Pulmonary artery endothelial cell (primary cell): ENCODE measurements at regions not wholly inside any gene's neighbourhood (a gene's known extent, or its start where the extent isn't known, plus 50 kb on each side); places are given as distances from the start of the nearest gene placed in this dataset.
"Not testable (repeated sequence)": the region's sequence is repeated elsewhere in the genome, so short reads cannot be mapped to it uniquely, and the experiment has no call there.

Source experiments
- DNase-seq: peaks from one replicate; pipeline ENCODE4 v3.0.0-alpha.2; 2011; ENCODE audit warnings: low read depth, low spot score

- no peak for DNase-seq
These were observed 660.8 kb downstream of the TLE1 start for GRCh38 chr9:81028504-81028903.

GRCh38 chr9:81022177-81022576, 667.2 kb downstream of the TLE1 start:
- DNase-seq = no peak

- not testable (repeated sequence) for DNase-seq
These were observed 674.4 kb downstream of the TLE1 start for GRCh38 chr9:81014945-81015344.

GRCh38 chr9:81013191-81013590, 676.2 kb downstream of the TLE1 start:
- not testable (repeated sequence) for DNase-seq

- no peak for DNase-seq
These were observed 686.4 kb downstream of the TLE1 start for GRCh38 chr9:81002906-81003305.

- no peak for DNase-seq
These were observed 687.1 kb downstream of the TLE1 start for GRCh38 chr9:81002242-81002641.

GRCh38 chr9:80995759-80996158, 693.6 kb downstream of the TLE1 start:
- DNase-seq = no peak

- no peak for DNase-seq
These were observed 694.5 kb downstream of the TLE1 start for GRCh38 chr9:80994892-80995291.

GRCh38 chr9:80985595-80985994, 703.8 kb downstream of the TLE1 start:
- not testable (repeated sequence) for DNase-seq

GRCh38 chr9:80976403-80976802, 712.9 kb downstream of the TLE1 start:
- DNase-seq = no peak

- DNase-seq = not testable (repeated sequence)
These were observed 719.0 kb downstream of the TLE1 start for GRCh38 chr9:80970377-80970776.

- DNase-seq = no peak
These were observed 720.7 kb downstream of the TLE1 start for GRCh38 chr9:80968611-80969010.

- DNase-seq = no peak
These were observed 724.4 kb downstream of the TLE1 start for GRCh38 chr9:80964914-80965313.

GRCh38 chr9:80964374-80964773, 725.0 kb downstream of the TLE1 start:
- no peak for DNase-seq

- DNase-seq = no peak
These were observed 731.5 kb downstream of the TLE1 start for GRCh38 chr9:80957801-80958200.

- no peak for DNase-seq
These were observed 734.8 kb downstream of the TLE1 start for GRCh38 chr9:80954521-80954920.

GRCh38 chr9:80952363-80952922, 736.9 kb downstream of the TLE1 start:
- no peak for DNase-seq

GRCh38 chr9:80951675-80952074, 737.7 kb downstream of the TLE1 start:
- no peak for DNase-seq

- DNase-seq = no peak
These were observed 740.5 kb downstream of the TLE1 start for GRCh38 chr9:80948876-80949275.

GRCh38 chr9:80948066-80948465, 741.3 kb downstream of the TLE1 start:
- no peak for DNase-seq

- DNase-seq = no peak
These were observed 742.7 kb downstream of the TLE1 start for GRCh38 chr9:80946496-80947170.

GRCh38 chr9:80945436-80945835, 743.9 kb downstream of the TLE1 start:
- DNase-seq = no peak

GRCh38 chr9:80937645-80938044, 751.7 kb downstream of the TLE1 start:
- no peak for DNase-seq
